ENCODE measurements at regions not wholly inside any gene's neighbourhood (a gene's known extent, or its start where the extent isn't known, plus 50 kb on each side); places are given as distances from the start of the nearest gene placed in this dataset.

DNA sequence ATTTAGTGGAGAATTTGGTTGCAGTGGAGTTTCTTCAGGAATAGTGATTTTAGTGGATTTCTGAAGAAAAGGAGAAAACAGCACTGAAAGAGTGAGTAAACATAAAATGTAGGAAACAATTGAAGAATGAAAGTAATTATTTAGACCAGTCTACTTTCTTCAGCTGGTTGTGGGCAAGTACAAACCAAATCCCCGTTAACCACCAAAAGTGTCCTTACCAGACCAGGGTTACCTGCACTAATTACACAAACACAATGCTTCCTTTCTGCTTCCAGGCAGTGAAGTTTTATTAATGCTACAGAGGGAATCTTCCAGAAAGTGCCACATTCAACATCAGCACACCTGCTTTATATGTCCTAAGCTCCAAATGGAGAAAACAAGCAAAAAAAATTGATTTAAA lies 248.0 kb upstream of the TBC1D5 start:
- Histone ChIP-seq H3K36me3 (no peaks in the 10 kb centered on the region), H3K27ac (no peak overlapping the region), H3K4me1 (ENCODE audit: low read depth) (peaks cover 18% of the 10 kb centered on the region), H3K4me3 (no peak overlapping the region), H3K27me3 (no peaks in the 10 kb centered on the region), H3K9me3 (ENCODE audit: low read depth) (no peaks in the 10 kb centered on the region)
- TF ChIP-seq, protein P1, sequence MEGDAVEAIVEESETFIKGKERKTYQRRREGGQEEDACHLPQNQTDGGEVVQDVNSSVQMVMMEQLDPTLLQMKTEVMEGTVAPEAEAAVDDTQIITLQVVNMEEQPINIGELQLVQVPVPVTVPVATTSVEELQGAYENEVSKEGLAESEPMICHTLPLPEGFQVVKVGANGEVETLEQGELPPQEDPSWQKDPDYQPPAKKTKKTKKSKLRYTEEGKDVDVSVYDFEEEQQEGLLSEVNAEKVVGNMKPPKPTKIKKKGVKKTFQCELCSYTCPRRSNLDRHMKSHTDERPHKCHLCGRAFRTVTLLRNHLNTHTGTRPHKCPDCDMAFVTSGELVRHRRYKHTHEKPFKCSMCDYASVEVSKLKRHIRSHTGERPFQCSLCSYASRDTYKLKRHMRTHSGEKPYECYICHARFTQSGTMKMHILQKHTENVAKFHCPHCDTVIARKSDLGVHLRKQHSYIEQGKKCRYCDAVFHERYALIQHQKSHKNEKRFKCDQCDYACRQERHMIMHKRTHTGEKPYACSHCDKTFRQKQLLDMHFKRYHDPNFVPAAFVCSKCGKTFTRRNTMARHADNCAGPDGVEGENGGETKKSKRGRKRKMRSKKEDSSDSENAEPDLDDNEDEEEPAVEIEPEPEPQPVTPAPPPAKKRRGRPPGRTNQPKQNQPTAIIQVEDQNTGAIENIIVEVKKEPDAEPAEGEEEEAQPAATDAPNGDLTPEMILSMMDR (IDR thresholded peaks at IDR 0.05; ENCODE audit: low read depth, low read length), result no peak
- DNase-seq (ENCODE audit: low read depth in 1 of 2, low spot score in 1 of 2), result no peak

DNA sequence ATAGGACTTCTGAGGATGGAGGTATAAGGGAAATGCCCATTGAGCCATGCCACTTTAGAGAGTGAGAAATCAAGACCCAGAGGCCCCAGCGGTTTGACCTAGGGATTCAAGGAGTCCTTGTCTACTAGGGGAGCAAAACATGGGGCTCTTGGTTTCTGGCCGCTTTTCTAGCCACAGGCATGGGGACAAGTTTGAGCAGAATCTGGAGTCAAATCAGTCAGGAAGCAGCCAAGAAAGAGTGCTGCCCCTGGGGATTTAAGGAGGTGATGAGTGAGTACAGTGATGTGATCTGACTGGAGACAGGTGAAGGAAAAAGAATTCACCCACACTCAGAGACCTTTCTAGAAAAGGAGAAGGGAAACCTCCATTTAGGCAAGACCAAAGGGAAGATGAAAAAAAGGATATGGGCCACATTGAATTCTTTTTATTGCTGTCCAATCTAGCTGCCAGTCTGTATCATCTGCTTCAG lies 244.0 kb upstream of the TBC1D5 start:
- H3K9me3 ChIP-seq (ENCODE audit: low read depth), result no peaks in the 10 kb centered on the region
- H3K27ac ChIP-seq, result no peak overlapping the region
- no peak overlapping the region for H3K4me3 ChIP-seq
- DNase-seq (ENCODE audit: low read depth in 1 of 2, low spot score in 1 of 2), result no peak
- TF ChIP-seq, protein P1 (IDR thresholded peaks at IDR 0.05; ENCODE audit: low read depth, low read length), result no peak
- H3K4me1 ChIP-seq (ENCODE audit: low read depth), result peaks cover 18% of the 10 kb centered on the region
- no peaks in the 10 kb centered on the region for H3K36me3 ChIP-seq
- no peaks in the 10 kb centered on the region for H3K27me3 ChIP-seq

DNA sequence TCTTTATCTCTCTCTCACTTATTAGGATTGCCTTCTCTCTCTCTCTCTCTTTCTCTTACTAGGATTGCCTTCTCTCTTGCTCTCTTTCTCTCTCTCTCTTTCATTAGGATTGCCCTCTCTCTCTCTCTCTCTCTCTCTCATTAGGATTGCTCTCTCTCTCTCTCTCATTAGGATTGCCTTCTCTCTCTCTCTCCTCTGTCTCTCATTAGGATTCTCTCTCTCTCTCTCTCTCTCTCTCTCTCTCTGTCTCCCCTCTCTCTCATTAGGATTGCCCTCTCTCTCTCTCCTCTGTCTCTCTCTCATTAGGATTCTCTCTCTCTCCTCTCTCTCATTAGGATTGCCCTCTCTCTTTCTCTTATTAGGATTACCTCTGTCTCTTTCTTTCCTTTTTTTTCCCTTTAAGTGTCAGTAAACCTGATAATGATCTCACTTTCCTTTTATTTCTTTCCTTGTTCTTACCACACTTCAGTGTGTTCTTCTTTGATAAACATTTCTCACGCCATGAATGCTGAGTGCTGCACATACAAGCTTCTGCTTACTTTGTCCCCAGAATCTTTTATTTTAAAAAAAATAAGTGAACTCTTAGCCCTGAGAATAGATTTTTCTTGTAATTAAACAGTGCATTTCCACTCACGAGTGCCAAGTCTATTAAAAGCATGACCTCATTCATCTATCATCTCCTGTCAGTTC lies 243.4 kb upstream of the TBC1D5 start:
- H3K36me3 ChIP-seq, result no peaks in the 10 kb centered on the region
- peaks cover 18% of the 10 kb centered on the region for H3K4me1 ChIP-seq (ENCODE audit: low read depth)
- no peaks in the 10 kb centered on the region for H3K9me3 ChIP-seq (ENCODE audit: low read depth)
- no peaks in the 10 kb centered on the region for H3K27me3 ChIP-seq
- H3K4me3 ChIP-seq, result no peak overlapping the region
- TF ChIP-seq, protein P1 (IDR thresholded peaks at IDR 0.05; ENCODE audit: low read depth, low read length), result no peak
- no peak for DNase-seq (ENCODE audit: low read depth in 1 of 2, low spot score in 1 of 2)
- no peak overlapping the region for H3K27ac ChIP-seq

DNA sequence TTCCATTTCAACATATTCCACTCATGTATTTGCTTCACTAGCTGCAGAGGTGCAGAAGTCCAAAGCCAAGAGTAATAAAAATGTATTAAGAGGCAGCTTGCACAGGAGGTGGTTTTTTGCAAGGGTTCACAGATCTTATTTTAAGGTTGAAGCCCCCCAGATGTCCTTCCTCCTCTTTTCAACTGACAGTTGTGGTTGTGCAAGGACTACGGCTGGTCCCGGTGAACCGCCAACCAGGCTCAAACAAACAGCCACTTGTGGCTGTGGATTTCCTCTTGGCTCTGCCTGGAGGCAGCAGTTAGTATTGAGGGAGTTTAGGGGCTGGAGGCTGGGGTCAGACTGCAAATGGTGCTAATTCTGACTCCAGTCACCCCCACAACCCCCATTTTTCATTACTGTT lies 240.7 kb upstream of the TBC1D5 start:
- Histone ChIP-seq H3K4me3 (no peak overlapping the region), H3K9me3 (ENCODE audit: low read depth) (no peaks in the 10 kb centered on the region), H3K36me3 (no peaks in the 10 kb centered on the region), H3K4me1 (ENCODE audit: low read depth) (peaks cover 28% of the 10 kb centered on the region), H3K27ac (no peak overlapping the region), H3K27me3 (no peaks in the 10 kb centered on the region)
- DNase-seq (ENCODE audit: low read depth in 1 of 2, low spot score in 1 of 2), result peak in 1 of 2 donors; percentile 13
- TF ChIP-seq, protein P1 (IDR thresholded peaks at IDR 0.05; ENCODE audit: low read depth, low read length), result no peak

DNA sequence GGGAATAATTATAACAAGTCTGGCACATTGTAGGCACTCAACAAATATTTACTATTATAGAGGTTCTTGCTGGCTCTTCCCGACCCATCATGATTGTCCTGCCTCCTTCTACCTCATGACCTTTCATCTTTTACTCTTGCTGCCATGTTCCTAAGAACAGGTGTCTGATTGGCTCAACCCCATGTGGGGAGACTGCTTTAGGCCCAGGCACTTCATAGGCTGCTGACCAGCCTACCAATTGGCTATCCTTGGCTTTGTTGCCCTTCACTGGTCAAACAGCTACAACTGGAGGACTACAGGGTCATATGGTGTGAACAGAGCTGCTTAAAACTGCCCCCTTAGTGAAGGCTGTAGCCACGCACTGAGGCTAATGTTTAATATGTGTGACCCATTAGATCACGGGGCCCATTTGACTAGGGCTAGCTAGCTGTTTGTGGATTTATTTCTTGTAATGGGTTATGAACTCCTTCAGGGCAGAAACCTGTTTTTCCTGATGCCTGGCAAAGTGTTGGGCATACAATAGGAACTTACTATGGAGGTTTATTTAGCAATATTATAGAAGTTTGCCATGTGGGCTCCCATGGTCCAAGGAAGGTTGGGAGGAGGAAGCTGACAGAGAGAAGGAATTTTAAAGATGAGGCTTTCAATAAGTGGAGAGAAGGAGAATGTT lies 239.9 kb upstream of the TBC1D5 start:
- no peak for DNase-seq (ENCODE audit: low read depth in 1 of 2, low spot score in 1 of 2)
- H3K27me3 ChIP-seq, result no peaks in the 10 kb centered on the region
- no peaks in the 10 kb centered on the region for H3K9me3 ChIP-seq (ENCODE audit: low read depth)
- no peak overlapping the region for H3K4me3 ChIP-seq
- peaks cover 28% of the 10 kb centered on the region for H3K4me1 ChIP-seq (ENCODE audit: low read depth)
- TF ChIP-seq, protein P1 (IDR thresholded peaks at IDR 0.05; ENCODE audit: low read depth, low read length), result no peak
- H3K27ac ChIP-seq, result no peak overlapping the region
- no peaks in the 10 kb centered on the region for H3K36me3 ChIP-seq

Data from cardiac muscle cell (in vitro differentiated cells and primary cell).